ENCODE measurements at regions not wholly inside any gene's neighbourhood (a gene's known extent, or its start where the extent isn't known, plus 50 kb on each side); places are given as distances from the start of the nearest gene placed in this dataset.
"Not testable (repeated sequence)": the region's sequence is repeated elsewhere in the genome, so short reads cannot be mapped to it uniquely, and the experiment has no call there.

DNA sequence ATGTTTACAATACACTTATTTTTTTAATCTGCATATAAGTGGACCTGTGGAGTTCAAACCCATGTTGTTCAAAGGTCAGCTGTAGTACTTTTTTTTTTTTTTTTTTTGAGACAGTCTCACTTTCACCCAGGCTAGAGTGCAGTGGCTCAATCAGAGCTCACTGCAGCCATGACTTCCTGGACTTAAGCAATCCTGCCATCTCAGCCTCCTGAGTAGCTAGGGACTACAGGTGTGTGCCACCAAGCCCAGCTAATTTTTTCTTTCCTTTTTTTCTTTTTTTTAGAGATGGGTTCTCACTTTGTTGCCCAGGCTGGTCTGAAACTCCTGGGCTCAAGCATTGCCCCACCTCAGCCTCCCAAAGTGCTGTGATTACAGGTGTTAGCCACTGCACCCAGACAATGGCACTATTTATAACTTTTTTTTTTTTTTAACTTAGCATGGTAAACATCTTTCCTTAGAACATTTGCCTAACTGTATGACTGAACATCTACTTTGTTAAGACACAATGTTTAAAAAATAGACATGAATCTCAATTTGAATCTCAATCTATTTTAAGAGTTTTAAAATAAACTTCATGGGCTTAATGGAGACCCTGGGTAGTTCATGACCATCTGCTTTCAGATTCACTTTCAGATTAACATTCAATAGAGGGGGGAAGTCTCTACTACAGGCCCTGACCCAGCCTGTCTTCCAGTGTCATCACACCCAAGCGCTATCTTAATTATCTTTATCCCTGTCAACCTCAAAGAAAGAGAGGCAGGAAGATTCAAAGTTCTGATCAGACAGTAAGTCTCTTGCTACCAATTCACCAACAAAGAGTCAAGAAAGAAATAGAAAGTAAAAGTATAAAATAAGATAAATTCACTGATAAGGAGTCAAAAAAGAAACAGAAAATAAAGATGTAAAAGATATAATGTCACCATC is 97.7 kb upstream of the DOCK9 start:
- no peak for DNase-seq (ENCODE audit: low read depth in 2 of 2)

DNA sequence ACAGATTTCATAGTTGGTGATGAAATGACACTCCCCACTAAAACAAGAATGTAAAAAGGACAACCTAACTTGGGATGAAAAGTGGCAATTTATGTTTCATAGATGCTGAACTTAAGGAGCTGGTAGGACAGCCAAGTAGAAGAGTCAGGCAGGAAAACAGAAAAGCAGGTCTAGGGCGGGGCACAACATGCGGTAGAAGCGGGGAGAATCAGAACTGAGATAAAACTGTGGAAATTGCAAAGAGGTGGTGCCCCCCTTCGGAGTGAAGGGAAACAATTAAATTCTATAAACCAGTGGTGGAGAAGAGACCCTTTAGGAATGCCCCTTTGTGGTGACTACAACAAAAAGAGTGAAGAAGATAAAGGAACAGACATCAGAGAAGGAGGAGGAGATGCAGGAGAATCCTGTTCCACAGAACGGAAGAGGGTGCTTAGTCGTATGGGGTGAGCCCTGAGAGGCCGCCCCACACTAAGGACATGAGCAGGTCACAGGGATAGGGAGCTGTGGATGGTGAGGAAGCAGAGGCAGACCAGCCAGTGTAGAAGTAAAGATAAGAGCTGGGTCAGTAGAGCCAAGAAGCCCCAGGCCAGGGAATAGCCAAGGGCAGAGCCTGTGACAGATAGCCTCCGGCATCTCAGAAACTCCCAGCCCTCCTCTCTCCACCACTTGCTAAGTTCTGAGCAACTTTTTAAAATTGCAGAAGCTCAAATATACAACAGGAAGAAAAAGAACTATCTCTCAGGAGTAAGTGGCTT is 100.3 kb upstream of the DOCK9 start:
- no peak for DNase-seq (ENCODE audit: low read depth in 2 of 2)

DNA sequence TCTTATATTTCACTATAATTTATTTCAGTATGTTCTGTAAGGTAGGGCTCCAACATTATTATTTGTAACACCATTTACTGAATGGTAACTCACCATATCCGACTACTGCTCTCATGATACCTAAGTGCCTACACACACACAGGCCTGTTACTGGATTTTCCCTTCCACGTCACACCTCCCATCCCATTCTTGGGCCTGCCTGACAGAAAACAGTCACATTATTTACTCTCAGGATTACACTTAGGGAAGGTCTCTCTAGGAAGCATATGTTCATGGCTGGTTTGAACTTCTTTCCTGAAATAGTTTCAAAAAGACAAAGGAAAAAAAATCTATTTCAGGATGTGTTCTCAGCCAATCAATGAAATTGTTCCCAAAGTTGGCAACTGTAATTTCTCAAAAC is 102.3 kb upstream of the DOCK9 start:
- DNase-seq (ENCODE audit: low read depth in 2 of 2) = no peak

DNA sequence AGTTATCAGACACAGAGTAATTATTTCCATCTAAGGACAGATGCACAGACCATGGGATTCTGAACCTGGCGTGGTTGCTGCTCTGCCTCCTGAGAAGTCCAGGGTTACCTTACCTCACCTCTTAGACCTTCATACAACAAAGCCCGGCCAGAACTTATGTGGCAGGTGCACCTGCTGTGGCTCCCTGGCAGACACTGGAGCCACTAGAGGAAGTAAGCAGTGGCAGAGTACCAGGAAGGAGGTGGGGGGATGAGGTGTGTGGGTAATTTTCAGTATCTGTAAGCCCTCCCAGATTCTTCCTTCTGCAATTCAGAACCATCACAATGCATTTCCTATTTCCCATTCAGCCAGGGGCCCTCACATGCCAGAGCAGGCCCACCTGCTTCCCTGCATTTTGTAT is 106.1 kb upstream of the DOCK9 start:
- no peak for DNase-seq (ENCODE audit: low read depth in 2 of 2)

DNA sequence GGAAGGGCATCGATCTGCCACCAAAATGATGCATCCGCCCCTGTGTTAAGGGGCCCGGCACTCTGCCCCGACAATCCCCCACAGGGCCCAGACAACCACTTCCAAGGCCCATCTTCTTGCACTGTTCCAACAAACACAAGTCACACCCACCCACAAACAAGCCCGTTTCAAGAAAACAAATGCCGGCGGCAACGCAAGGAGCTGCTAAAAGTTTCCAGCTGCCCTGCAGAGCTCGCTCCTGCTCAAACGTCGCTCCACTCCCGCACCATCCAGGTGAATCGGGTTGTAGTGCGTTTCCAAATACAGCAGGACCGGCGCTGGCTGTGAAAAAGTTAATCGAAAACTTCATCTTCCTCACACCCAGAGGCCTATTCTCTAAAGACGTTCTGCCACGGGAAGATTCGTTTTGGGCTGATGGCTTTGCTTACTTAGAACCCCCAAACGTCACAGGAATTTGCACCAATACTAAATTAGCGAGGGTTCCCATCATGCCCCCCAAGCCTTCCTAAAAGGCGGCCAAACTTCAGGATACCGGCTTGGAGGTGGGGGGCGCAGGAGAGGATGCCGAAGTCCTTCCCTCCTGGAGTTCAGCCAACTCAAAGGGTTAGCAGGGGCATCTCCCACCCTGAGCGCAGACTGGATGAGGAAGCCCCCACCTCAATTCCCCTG is 107.4 kb upstream of the DOCK9 start:
- DNase-seq (ENCODE audit: low read depth in 2 of 2) = no peak

DNA sequence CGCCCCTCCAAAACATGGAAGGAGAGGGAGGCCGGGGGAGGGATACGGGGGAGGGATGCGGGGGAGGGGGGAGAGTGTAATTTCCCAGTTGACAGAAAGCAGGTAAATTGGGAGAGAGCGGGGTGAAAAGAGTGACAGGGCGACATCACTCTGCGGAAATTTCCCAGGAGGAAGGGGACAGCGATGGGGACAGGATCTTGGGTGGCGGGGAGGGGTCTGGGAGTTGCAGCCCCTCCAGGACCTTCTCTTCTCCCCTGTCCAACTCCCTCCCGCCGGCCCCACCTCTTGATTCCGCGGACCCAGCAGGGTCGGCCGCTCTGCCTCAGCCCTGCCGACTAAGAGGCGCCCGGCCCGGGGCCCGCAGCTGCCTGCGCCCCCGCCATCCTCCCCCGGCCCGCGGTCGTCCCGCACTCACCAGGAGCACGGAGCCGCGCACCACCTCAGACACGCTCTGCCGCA is 108.0 kb upstream of the DOCK9 start:
- no peak for DNase-seq (ENCODE audit: low read depth in 2 of 2)

DNA sequence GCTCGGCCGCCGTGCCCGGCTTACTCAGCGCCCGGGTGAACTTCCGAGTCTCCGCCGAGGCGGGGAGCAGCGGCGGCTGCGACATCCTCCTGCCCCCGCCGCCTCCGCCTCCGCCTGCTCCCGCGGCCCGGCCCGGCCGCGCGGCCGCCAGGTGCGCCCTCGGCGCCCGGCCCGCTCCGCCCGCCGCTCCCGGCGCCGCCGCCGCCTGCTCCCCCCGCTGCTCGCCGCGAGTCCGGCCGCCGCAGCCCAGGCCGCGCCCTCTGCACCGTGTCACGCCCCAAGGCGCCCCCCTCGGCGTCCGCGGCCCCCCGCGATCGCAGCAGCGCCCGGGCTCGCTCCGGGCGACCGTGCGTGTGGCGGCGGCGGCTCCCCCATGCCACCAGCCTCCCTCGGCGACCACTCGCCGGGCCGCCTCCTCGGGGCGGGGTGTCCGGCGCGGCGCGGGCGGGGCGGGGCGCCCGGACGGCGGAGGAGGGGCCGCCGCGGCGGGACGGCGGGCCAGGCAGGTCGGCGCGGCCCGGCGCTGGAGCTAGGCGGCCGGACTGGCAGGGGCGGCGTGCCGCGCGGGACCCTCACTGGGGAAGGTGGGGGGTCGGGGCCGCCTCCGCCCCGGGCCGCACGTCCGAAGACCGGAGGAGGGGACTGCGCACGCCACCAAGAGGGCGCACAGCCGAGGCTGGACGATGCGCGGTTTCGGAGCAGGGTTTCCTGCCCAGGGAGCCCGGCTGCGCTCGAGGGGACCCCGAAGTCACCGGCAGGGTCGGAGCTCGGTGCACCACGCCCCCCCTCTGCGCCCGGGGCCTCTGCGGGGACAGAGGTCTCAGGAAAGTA is 108.6 kb upstream of the DOCK9 start:
- DNase-seq (ENCODE audit: low read depth in 2 of 2) = peak; percentile 44 to 59

DNA sequence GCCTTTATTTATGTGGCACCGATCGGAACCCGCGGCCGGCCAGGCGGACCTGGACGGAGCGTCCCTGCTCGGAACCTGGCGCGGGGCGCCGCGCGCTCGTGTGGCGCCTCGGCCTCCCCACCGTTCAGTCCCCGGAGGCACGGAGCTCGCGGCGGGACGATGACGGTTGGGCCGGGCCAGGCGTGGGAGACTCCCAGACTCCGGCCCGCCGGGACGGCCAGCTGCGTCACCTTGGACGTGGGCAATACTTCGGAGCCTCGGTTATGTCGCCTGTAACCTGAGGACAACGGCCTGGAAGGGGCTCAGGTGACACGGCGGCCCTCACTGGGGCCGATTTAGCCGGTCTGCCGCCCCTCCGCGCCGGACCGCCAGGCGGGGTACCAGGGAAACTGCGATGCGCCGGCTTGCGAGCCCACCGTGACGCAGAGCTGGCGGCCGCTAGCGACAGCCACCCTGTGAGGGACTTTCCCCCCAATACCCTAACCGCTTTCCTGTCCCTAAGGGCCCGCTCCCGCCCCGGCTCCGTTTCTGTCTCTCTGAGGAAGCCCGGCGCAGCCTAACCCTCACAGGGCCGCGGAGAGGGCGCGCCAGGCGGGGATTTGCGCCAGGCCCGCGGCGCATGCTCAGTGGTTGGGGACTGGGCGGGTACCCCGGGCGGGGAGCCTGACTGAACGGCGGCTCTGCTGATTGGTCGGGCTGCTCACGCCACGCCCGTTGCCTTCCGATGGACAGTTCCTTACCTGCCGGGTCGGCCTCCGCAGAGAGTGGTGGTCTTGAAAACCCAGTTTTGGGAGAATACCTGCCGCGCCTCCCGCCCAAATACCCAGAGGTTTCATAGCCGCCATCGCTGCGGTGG is 109.5 kb upstream of the DOCK9 start:
- peak; percentile 84 to 91 for DNase-seq (ENCODE audit: low read depth in 2 of 2)

DNA sequence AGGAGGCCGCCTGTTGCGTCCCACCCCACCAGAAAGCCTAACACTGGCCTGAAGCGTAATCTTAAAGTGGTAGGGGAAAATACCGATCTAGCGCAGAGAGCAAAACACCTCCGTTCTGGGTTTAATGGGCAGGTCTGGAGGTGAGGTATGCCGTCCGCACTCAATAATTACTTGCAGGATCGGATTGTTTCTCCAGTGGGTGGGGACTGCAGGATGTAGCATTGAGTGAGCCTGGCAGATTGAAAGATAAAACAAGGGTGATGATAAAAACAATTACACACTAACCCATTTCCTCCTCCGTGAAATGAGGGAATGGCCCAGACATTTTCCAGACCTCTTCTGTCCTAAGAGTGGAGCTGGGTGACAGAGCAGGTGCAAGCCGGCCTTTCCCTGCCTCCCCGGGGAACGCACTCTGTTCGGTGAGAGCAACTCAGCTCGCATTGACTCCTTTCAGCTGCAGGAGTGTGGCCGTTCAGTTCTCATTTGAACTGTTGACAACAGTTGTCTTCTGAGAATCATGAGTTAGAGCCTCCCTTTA is 110.2 kb upstream of the DOCK9 start:
- no peak for DNase-seq (ENCODE audit: low read depth in 2 of 2)

DNA sequence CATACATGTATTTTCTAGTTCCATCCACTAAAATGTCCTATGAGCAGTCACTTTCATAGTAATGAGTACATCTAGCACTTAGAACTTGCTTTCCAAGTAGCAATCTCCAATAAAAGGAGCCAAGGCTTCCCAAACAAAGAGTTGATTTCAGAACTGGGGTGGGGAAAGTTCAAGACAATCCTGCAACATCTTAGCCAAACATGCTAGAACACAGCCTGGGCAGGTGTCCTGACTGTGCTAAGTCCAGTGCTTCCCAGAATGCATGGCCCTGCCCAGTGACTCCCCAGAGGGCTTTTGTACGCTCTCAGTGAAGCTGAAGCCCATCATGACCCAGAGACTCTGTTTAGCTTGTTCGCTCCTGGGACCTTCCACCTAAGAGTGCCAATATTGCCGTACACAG is 106.7 kb upstream of the UBAC2 start:
- no peak for DNase-seq (ENCODE audit: low read depth in 2 of 2)

DNA sequence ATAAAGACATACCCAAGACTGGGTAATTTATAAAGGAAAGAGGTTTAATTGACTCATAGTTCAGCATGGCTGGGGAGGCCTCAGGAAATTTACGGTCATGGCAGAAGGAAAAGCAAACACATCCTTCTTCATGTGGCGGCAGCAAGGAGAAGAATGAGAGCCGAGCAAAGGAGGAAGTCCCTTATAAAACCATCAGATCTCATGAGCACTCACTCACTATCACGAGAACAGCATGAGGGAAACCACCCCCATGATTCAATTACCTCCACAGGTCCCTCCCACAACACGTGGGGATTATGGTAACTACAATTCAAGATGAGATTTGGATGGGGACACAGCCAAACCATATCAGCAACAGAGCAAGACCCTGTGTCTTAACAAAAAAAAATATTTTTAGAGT is 98.8 kb upstream of the UBAC2 start:
- DNase-seq (ENCODE audit: low read depth in 2 of 2) = not testable (repeated sequence)

DNA sequence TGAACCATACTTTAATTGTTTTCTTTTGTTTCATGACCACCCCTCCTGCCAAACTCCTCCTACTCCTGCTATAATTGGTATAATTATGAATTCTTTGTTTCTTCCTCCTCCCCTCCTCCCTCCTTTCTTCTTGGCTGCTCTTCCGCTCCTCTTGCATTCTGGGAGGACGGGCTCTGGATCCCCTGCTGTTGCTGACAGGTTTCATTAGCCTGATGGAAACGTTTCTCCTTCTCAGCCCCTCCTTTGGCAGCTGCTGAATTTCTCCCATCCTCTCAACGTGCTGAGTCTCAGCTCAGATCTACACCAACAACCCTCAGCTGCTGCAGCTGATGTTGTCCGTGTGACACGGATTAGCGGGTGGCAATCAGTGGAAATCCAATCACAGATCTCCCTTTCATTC is 97.1 kb upstream of the UBAC2 start:
- DNase-seq (ENCODE audit: low read depth in 2 of 2) = no peak

DNA sequence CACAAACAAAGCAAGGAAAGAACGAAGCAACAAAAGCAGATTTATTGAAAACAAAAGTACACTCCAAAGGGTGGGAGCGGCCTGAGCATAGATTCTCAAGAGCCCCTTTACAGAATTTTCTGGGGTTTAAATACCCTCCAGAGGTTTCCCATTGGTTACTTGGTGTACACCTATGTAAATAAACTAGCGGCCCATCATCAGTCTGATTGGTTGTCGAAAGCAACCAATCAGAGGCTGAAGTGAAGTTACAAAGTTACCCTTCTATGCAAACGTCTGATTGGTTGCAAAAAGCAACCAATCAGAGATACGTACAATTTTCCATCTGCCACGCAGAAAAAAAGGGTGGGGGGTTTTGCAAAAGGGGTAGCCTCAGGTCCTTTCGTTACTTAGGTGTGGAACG is 96.3 kb upstream of the UBAC2 start:
- no peak for DNase-seq (ENCODE audit: low read depth in 2 of 2)

DNA sequence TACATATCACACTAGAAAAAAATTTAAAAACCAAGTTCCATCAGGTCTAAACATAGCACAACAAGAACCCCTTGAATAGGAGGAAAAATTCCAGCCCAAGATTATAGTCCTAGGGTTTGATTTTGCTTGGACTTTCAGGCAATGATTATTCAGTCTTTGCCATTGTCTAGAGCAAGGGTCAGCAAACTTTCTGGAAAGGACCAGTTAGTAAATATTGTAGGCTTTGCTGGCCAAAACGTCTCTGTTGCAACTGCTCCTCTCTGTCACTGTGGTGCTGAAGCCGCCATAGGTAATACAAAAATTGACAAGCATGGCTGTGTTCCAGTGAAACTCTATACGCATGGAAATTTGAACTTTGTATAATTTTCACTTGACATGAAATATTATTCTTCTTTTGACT is 95.5 kb upstream of the UBAC2 start:
- no peak for DNase-seq (ENCODE audit: low read depth in 2 of 2)

DNA sequence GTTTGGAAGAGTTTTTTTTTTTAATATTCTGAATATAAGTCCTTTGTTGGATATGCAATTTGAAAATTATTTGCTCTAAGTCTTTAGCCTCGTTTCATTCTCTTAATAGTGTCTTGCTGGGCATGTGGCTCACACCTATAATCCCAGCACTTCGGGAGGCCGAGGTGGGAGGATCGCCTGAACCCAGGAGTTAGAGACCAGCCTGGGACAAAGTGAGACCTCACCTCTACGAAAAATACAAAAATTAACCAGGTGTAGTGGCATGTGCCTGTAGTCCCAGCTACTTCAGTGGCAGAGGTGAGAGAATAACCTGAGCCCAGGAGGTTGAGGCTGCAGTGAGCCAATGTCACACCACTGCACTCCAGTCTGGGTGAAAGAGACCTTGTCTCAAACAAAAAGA is 87.3 kb upstream of the UBAC2 start:
- DNase-seq (ENCODE audit: low read depth in 2 of 2) = no peak

DNA sequence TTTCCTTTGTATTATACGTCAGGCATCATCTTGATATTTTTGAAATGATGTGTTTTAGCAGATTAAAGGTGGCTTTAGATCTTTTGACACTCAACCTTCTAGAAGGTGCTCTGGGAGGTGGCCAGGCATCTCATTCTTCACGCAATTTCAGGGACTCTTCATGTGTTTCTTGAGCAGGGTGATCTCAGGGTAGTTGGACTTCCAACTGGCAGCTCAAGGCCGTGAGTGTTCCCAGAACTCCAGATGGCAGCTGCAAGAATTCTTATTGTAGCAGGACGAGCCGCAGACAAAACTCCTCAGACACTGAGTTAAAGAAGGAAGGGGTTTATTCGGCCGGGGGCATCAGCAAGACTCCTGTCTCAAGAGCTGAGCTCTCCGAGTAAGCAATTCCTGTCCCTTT is 82.5 kb upstream of the UBAC2 start:
- no peak for DNase-seq (ENCODE audit: low read depth in 2 of 2)

DNA sequence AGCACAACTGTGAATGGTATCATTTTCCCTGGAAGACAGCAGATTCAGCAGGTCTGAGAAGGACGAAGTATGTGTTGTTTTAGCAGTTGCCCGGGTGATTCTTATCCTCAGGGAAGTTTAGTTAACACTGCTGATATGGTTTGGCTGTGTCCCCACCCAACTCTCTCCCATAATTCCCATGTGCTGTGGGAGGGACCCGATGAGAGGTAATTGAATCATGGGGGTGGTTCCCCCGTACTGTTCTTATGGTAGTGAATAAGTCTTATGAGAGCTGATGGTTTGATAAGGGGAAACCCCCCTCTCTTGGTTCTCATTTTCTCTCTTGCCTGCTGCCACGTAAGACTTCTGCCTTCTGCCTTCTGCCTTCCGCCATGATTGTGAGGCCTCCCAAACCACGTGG is 81.0 kb upstream of the UBAC2 start:
- DNase-seq (ENCODE audit: low read depth in 2 of 2) = peak; percentile 10 to 44

DNA sequence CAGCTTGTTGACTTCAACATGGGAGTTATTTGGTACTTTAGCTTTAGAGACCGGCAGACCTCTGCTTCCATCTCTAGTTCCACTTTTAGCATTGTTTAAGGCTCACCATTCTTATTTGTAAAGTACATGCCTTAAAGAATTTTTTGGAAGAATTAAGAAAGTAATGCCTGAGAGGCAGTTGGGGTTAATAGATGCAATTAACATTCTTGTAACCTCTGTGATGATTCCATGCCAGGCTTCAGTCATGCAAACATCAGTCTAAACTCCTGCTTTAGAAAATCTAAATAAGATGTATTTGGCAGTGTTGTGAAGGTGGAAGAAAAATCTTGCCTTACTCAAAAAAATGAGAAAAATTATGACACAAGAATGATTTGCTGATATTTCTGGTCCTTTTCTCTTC is 79.9 kb upstream of the UBAC2 start:
- DNase-seq (ENCODE audit: low read depth in 2 of 2) = no peak

DNA sequence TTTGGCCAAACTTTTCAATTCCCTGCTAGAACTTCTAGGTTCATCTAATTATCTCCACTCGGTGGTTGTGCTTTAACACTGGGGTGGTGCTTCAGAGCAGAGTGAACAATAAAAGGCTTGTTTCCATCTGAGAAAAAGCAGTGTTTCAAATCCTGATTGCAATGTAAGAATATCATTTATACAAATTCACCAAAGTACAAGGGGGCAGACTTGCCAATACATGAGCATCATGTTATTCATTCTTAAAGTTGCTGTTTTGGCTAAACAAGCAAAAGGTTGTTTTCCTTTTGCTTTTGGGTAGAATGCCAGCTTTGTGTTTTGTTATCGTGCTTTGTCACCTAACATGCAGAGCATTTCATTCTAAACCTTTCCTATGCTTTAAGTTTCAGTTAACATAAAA is 78.5 kb upstream of the UBAC2 start:
- DNase-seq (ENCODE audit: low read depth in 2 of 2) = no peak
